ENCODE measurements at regions not wholly inside any gene's neighbourhood (a gene's known extent, or its start where the extent isn't known, plus 50 kb on each side); places are given as distances from the start of the nearest gene placed in this dataset.

- peak; percentile 80 for DNase-seq (ENCODE audit: low read depth)
- no peak overlapping the region for H3K4me3 ChIP-seq (ENCODE audit: low read length)
- TF ChIP-seq CTCF (conservative IDR thresholded peaks at IDR 0.05; ENCODE audit: low read depth, low read length) = no peak
Measured at GRCh38 chr5:148909040-148909439, 82.6 kb downstream of the ADRB2 start.

- DNase-seq (ENCODE audit: low read depth) = no peak
- no peak overlapping the region for H3K4me3 ChIP-seq (ENCODE audit: low read length)
- no peak for TF ChIP-seq CTCF (conservative IDR thresholded peaks at IDR 0.05; ENCODE audit: low read depth, low read length)
Measured at GRCh38 chr5:148909766-148910165, 83.4 kb downstream of the ADRB2 start.

GRCh38 chr5:148910216-148910615 is 83.8 kb downstream of the ADRB2 start:
- no peak for DNase-seq (ENCODE audit: low read depth)
- no peak for TF ChIP-seq CTCF (conservative IDR thresholded peaks at IDR 0.05; ENCODE audit: low read depth, low read length)
- H3K4me3 ChIP-seq (ENCODE audit: low read length) = no peak overlapping the region

GRCh38 chr5:148910686-148911361 is 84.4 kb downstream of the ADRB2 start:
- no peak for TF ChIP-seq CTCF (conservative IDR thresholded peaks at IDR 0.05; ENCODE audit: low read depth, low read length)
- H3K4me3 ChIP-seq (ENCODE audit: low read length) = no peak overlapping the region
- DNase-seq (ENCODE audit: low read depth) = peak; percentile 43

GRCh38 chr5:148911386-148911785 is 85.0 kb downstream of the ADRB2 start:
- H3K4me3 ChIP-seq (ENCODE audit: low read length) = no peak overlapping the region
- no peak for TF ChIP-seq CTCF (conservative IDR thresholded peaks at IDR 0.05; ENCODE audit: low read depth, low read length)
- no peak for DNase-seq (ENCODE audit: low read depth)

GRCh38 chr5:148912146-148912545 is 85.7 kb downstream of the ADRB2 start:
- H3K4me3 ChIP-seq (ENCODE audit: low read length) = no peak overlapping the region
- no peak for DNase-seq (ENCODE audit: low read depth)
- TF ChIP-seq CTCF (conservative IDR thresholded peaks at IDR 0.05; ENCODE audit: low read depth, low read length) = no peak

- DNase-seq (ENCODE audit: low read depth) = peak; percentile 96
- H3K4me3 ChIP-seq (ENCODE audit: low read length) = no peak overlapping the region
Measured at GRCh38 chr5:148912714-148913398, 86.4 kb downstream of the ADRB2 start.

More at GRCh38 chr5:148912714-148913398, 86.4 kb downstream of the ADRB2 start:
- peak; percentile 49 for TF ChIP-seq CTCF (conservative IDR thresholded peaks at IDR 0.05; ENCODE audit: low read depth, low read length)
